Common myeloid progenitor, CD34-positive (primary cell): ENCODE measurements at regions not wholly inside any gene's neighbourhood (a gene's known extent, or its start where the extent isn't known, plus 50 kb on each side); places are given as distances from the start of the nearest gene placed in this dataset.

ENCODE experiments used
- CTCF ChIA-PET: fragments of 350-600 bp; sonication (Branson Sonifier 250); formaldehyde crosslinking; loops from one replicate; lab custom pipeline; 2021; ENCODE audit warnings: antibody characterized with exemption; lab: Charles Lee
- POLR2A ChIA-PET: fragments of 350-600 bp; sonication (Branson Sonifier 250); formaldehyde crosslinking; loops from one replicate; lab custom pipeline; 2021; ENCODE audit warnings: antibody characterized with exemption; lab: Charles Lee
- DNase-seq, 3 donors: peaks; one replicate each; pipeline versions ENCODE4 v3.0.0 to v3.0.0-alpha.2; 2013
- H3K27ac ChIP-seq, 2 experiments: 1 replicate in 1 of 2; 2 replicates in 1 of 2; pipeline ENCODE4 v1.7.0; 2013; ENCODE audit warnings: inconsistent platforms in 2 of 2, low read length in 2 of 2, mild to moderate bottlenecking in 2 of 2, low read depth in 1 of 2, moderate library complexity in 1 of 2; ENCODE audit not compliant: severe bottlenecking in 2 of 2, insufficient read depth in 1 of 2, poor library complexity in 1 of 2
- H3K27me3 ChIP-seq, 5 experiments: replicated peaks in 2 of 5; 1 replicate in 3 of 5; 2 replicates in 2 of 5; pipeline versions ENCODE4 v1.6.1 to v1.7.0; 2013; ENCODE audit warnings: low read length in 4 of 5, mild to moderate bottlenecking in 2 of 5, moderate library complexity in 2 of 5, inconsistent platforms in 1 of 5; ENCODE audit not compliant: insufficient read depth in 5 of 5, control insufficient read depth in 4 of 5
- H3K36me3 ChIP-seq, 4 experiments: 1 replicate in 2 of 4; 2 replicates in 2 of 4; pipeline versions ENCODE4 v1.6.1 to v1.7.0; 2013; ENCODE audit warnings: low read length in 3 of 4, control low read depth in 1 of 4, mild to moderate bottlenecking in 1 of 4; ENCODE audit not compliant: control insufficient read depth in 4 of 4, insufficient read depth in 4 of 4
- H3K4me1 ChIP-seq, 4 experiments: 1 replicate in 3 of 4; 2 replicates in 1 of 4; pipeline versions ENCODE4 v1.6.1 to v1.7.1; 2013; ENCODE audit warnings: low read length in 3 of 4, mild to moderate bottlenecking in 3 of 4, control low read depth in 1 of 4, inconsistent platforms in 1 of 4, moderate library complexity in 1 of 4; ENCODE audit not compliant: control insufficient read depth in 4 of 4, insufficient read depth in 4 of 4; ENCODE audit errors: control extremely low read depth in 1 of 4
- H3K4me3 ChIP-seq, 7 experiments: 1 replicate in 4 of 7; 2 replicates in 3 of 7; pipeline versions ENCODE4 v1.5.1 to v1.7.0; 2013; ENCODE audit warnings: mild to moderate bottlenecking in 7 of 7, low read length in 6 of 7, moderate library complexity in 6 of 7, inconsistent platforms in 2 of 7, low read depth in 2 of 7, control low read depth in 1 of 7; ENCODE audit not compliant: insufficient read depth in 4 of 7, control insufficient read depth in 1 of 7; ENCODE audit errors: extremely low read depth in 1 of 7
- H3K9me3 ChIP-seq, 5 experiments: 1 replicate in 4 of 5; 2 replicates in 1 of 5; pipeline versions ENCODE4 v1.6.1 to v1.7.1; 2013; ENCODE audit warnings: low read length in 4 of 5, mild to moderate bottlenecking in 2 of 5, inconsistent platforms in 1 of 5, low read depth in 1 of 5, moderate library complexity in 1 of 5; ENCODE audit not compliant: control insufficient read depth in 4 of 5, insufficient read depth in 2 of 5; ENCODE audit errors: control extremely low read depth in 1 of 5
- WGBS: methylation state at CpG from one replicate; pipeline ENCODE4 v1.1.5; 2013; ENCODE audit not compliant: insufficient coverage; 5-methylcytosine and 5-hydroxymethylcytosine counted together

- CTCF ChIA-PET: interaction anchor here (1.1 kb wide), 1 partner anchor 21 kb away, joined by 3 read pairs; no protein-coding TSS in a partner anchor
These were observed 128.4 kb downstream of the IRS1 start for GRCh38 chr2:226671141-226671676.

GRCh38 chr2:226669905-226670304, 129.7 kb downstream of the IRS1 start:
- H3K27ac ChIP-seq: no peak overlapping the region
- peaks cover 3 to 81% (median 18%) of the 10 kb centered on the region in 5 experiments for H3K27me3 ChIP-seq
- CTCF ChIA-PET: no interaction called here
- WGBS: 90% methylated on average over 3 of the region's 3 CpGs
- POLR2A ChIA-PET: no interaction called here
- no peaks in the 10 kb centered on the region for H3K36me3 ChIP-seq
- DNase-seq: no peak
- H3K9me3 ChIP-seq: no peaks in the 10 kb centered on the region
- H3K4me3 ChIP-seq: no peak overlapping the region
- H3K4me1 ChIP-seq: peaks cover 0 to 6% (median 2%) of the 10 kb centered on the region in 4 experiments

More at GRCh38 chr2:226671141-226671676, 128.4 kb downstream of the IRS1 start:
- no peaks in the 10 kb centered on the region for H3K36me3 ChIP-seq
- POLR2A ChIA-PET: no interaction called here
- no peak overlapping the region for H3K4me3 ChIP-seq
- 64% methylated on average over 4 of the region's 4 CpGs for WGBS
- peaks cover 0 to 6% (median 2%) of the 10 kb centered on the region in 4 experiments for H3K4me1 ChIP-seq
- H3K27me3 ChIP-seq: peaks cover 5 to 76% (median 16%) of the 10 kb centered on the region in 5 experiments
- H3K9me3 ChIP-seq: no peaks in the 10 kb centered on the region
- H3K27ac ChIP-seq: no peak overlapping the region
- DNase-seq: no peak

- DNase-seq: no peak
These were observed 130.4 kb downstream of the IRS1 start for GRCh38 chr2:226669249-226669648.

GRCh38 chr2:226667736-226668135, 131.9 kb downstream of the IRS1 start:
- Histone ChIP-seq H3K9me3 (no peaks in the 10 kb centered on the region), H3K4me1 (no peaks in the 10 kb centered on the region), H3K27ac (no peak overlapping the region), H3K4me3 (no peak overlapping the region), H3K27me3 (peaks cover 3 to 98% (median 14%) of the 10 kb centered on the region in 5 experiments), H3K36me3 (no peaks in the 10 kb centered on the region)
- POLR2A ChIA-PET: no interaction called here
- WGBS: 95% methylated on average over 4 of the region's 5 CpGs
- CTCF ChIA-PET: no interaction called here
- DNase-seq: no peak

More at GRCh38 chr2:226669249-226669648, 130.4 kb downstream of the IRS1 start:
- POLR2A ChIA-PET: no interaction called here
- Histone ChIP-seq H3K9me3 (no peaks in the 10 kb centered on the region), H3K36me3 (no peaks in the 10 kb centered on the region), H3K27ac (no peak overlapping the region), H3K4me3 (no peak overlapping the region), H3K27me3 (peaks cover 3 to 83% (median 16%) of the 10 kb centered on the region in 5 experiments), H3K4me1 (peaks cover 0 to 6% (median 2%) of the 10 kb centered on the region in 4 experiments)
- CTCF ChIA-PET: no interaction called here
- WGBS: 87% methylated on average over 3 of the region's 4 CpGs

GRCh38 chr2:226665306-226665831, 134.3 kb downstream of the IRS1 start:
- Histone ChIP-seq H3K27ac (no peak overlapping the region), H3K36me3 (no peaks in the 10 kb centered on the region), H3K9me3 (no peaks in the 10 kb centered on the region), H3K4me3 (no peak overlapping the region), H3K27me3 (peaks cover 4 to 95% (median 17%) of the 10 kb centered on the region in 5 experiments), H3K4me1 (no peaks in the 10 kb centered on the region)
- WGBS: no CpG with 5 or more reads among the region's 3 CpGs
- CTCF ChIA-PET: no interaction called here
- no peak for DNase-seq
- POLR2A ChIA-PET: no interaction called here

- H3K9me3 ChIP-seq: no peaks in the 10 kb centered on the region
- H3K27me3 ChIP-seq: peaks cover 4 to 93% (median 17%) of the 10 kb centered on the region in 5 experiments
- POLR2A ChIA-PET: no interaction called here
- no peaks in the 10 kb centered on the region for H3K36me3 ChIP-seq
- CTCF ChIA-PET: no interaction called here
- DNase-seq: no peak
- no peaks in the 10 kb centered on the region for H3K4me1 ChIP-seq
- WGBS: 71% methylated on average over 1 of the region's 2 CpGs
- no peak overlapping the region for H3K27ac ChIP-seq
- H3K4me3 ChIP-seq: no peak overlapping the region
These were observed 135.0 kb downstream of the IRS1 start for GRCh38 chr2:226664661-226665060.

GRCh38 chr2:226664140-226664539, 135.5 kb downstream of the IRS1 start:
- peaks cover 0 to 4% (median 0%) of the 10 kb centered on the region in 5 experiments for H3K9me3 ChIP-seq
- H3K27me3 ChIP-seq: peaks cover 4 to 92% (median 17%) of the 10 kb centered on the region in 5 experiments
- ChIA-PET POLR2A (no interaction called here), CTCF (no interaction called here)
- no peak overlapping the region for H3K4me3 ChIP-seq
- no peak overlapping the region for H3K27ac ChIP-seq
- no peaks in the 10 kb centered on the region for H3K4me1 ChIP-seq
- no peak for DNase-seq
- no peaks in the 10 kb centered on the region for H3K36me3 ChIP-seq
- WGBS: 36% methylated on average over 2 of the region's 3 CpGs
